ENCODE measurements at regions not wholly inside any gene's neighbourhood (a gene's known extent, or its start where the extent isn't known, plus 50 kb on each side); places are given as distances from the start of the nearest gene placed in this dataset.

- TF ChIP-seq CTCF (IDR thresholded peaks at IDR 0.05), result no peak
- Histone ChIP-seq H3K9me3 (no peaks in the 10 kb centered on the region), H3K4me1 (no peaks in the 10 kb centered on the region), H3K36me3 (no peaks in the 10 kb centered on the region), H3K27me3 (peaks cover 4 to 44% of the 10 kb centered on the region in 2 donors), H3K27ac (no peak overlapping the region), H3K4me3 (no peak overlapping the region)
- DNase-seq (no peak), ATAC-seq (no peak)
- intact Hi-C loops (cut with DNase I), result no loop called here
Measured at GRCh38 chr16:86909359-86910160, 331.2 kb downstream of the FOXL1 start.

DNA sequence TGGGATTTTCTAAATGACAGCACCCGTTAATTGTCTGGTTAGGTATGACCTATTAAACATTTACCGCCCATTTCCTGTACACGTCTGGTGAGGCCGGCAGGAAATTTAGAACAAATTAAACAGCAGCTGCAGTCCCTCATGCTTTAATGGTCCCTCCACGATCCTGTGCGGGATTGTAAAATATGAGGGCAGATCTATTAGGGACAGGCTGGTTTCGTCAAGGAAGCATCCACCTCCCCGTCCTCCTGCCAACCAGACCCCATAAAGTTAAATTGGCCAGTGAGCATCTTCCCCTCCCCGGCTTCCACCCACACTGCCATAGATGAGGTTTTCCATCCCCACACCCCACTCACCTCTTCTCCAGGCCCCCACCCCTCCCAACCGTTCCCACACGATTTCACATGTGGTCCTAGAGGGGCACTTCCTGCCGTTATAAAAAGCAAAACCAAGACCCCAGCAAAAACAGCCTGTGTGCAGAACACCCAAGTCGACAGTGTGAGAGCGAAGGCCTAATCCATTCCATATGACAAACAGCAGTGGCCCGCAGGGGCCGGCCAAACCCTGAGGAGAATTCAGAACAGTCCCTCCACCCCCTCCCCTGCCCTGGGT, 331.9 kb downstream of the FOXL1 start:
- intact Hi-C loops (cut with DNase I), result no loop called here
- H3K9me3 ChIP-seq, result no peaks in the 10 kb centered on the region
- ATAC-seq, result no peak
- H3K4me1 ChIP-seq, result no peaks in the 10 kb centered on the region
- H3K36me3 ChIP-seq, result no peaks in the 10 kb centered on the region
- no peak overlapping the region for H3K27ac ChIP-seq
- H3K4me3 ChIP-seq, result no peak overlapping the region
- H3K27me3 ChIP-seq, result peaks cover 4 to 41% of the 10 kb centered on the region in 2 donors
- DNase-seq, result no peak
- no peak for TF ChIP-seq CTCF (IDR thresholded peaks at IDR 0.05)

DNA sequence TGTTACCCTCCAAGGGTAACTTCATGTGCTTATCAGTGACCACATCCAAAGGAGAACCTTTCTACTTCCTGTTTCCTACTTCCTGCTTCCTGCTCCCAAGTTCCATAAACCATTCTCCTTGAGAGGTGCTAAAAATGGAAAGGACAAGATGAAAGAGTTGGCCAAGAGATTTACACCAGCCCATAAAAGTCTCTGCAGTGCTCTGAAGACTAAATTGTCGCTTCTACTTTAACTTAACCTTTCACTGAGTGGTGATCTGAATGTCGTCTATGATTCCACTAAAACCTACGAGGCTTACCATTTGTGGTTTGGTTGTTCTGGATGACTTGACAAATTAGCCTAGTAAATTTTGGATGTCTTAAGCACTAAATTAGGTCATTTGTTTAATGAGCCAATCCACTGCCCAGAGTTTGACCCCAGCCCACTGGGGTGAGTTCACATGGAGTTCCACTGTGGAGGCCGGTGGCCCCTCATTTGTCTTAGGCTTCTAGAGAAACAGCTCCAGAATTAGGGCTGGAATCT, 333.1 kb downstream of the FOXL1 start:
- Histone ChIP-seq H3K27ac (no peak overlapping the region), H3K27me3 (peaks cover 1 to 42% of the 10 kb centered on the region in 2 donors), H3K36me3 (no peaks in the 10 kb centered on the region), H3K9me3 (no peaks in the 10 kb centered on the region), H3K4me3 (no peak overlapping the region), H3K4me1 (no peaks in the 10 kb centered on the region)
- no peak for TF ChIP-seq CTCF (IDR thresholded peaks at IDR 0.05)
- ATAC-seq (no peak), DNase-seq (no peak)
- intact Hi-C loops (cut with DNase I), result no loop called here

- Histone ChIP-seq H3K27ac (no peak overlapping the region), H3K9me3 (no peaks in the 10 kb centered on the region), H3K36me3 (no peaks in the 10 kb centered on the region), H3K4me1 (no peaks in the 10 kb centered on the region), H3K27me3 (peaks cover 0 to 24% of the 10 kb centered on the region in 2 donors), H3K4me3 (no peak overlapping the region)
- DNase-seq (no peak), ATAC-seq (no peak)
- TF ChIP-seq CTCF (IDR thresholded peaks at IDR 0.05), result no peak
- intact Hi-C loops (cut with DNase I), result no loop called here
Measured at GRCh38 chr16:86913886-86914285, 335.5 kb downstream of the FOXL1 start.
